NCI-H226 (cell line): ENCODE measurements at regions not wholly inside any gene's neighbourhood (a gene's known extent, or its start where the extent isn't known, plus 50 kb on each side); places are given as distances from the start of the nearest gene placed in this dataset.
A peak's percentile ranks its signal among the peaks of the same experiment; 100 is the strongest.
"Not testable (repeated sequence)": the region's sequence is repeated elsewhere in the genome, so short reads cannot be mapped to it uniquely, and the experiment has no call there.

Experiments used
- DNase-seq: peaks from one replicate; pipeline ENCODE4 v3.0.0-alpha.2; 2015

- DNase-seq = peak; percentile 54
Measured at GRCh38 chr3:104437891-104438290, 928.8 kb upstream of the ALCAM start.

- no peak for DNase-seq
Measured at GRCh38 chr3:104438706-104439105, 928.0 kb upstream of the ALCAM start.

GRCh38 chr3:104445252-104445919 lies 921.3 kb upstream of the ALCAM start:
- DNase-seq = not testable (repeated sequence)

GRCh38 chr3:104447681-104448080 lies 919.0 kb upstream of the ALCAM start:
- DNase-seq = peak; percentile 34

GRCh38 chr3:104452697-104453096 lies 914.0 kb upstream of the ALCAM start:
- DNase-seq = no peak

- DNase-seq = no peak
Measured at GRCh38 chr3:104458657-104459056, 908.1 kb upstream of the ALCAM start.

GRCh38 chr3:104460477-104461406 lies 906.0 kb upstream of the ALCAM start:
- peak; percentile 35 for DNase-seq

- DNase-seq = no peak
Measured at GRCh38 chr3:104461431-104461830, 905.3 kb upstream of the ALCAM start.

- DNase-seq = no peak
Measured at GRCh38 chr3:104472221-104472620, 894.5 kb upstream of the ALCAM start.

GRCh38 chr3:104474011-104474410 lies 892.7 kb upstream of the ALCAM start:
- DNase-seq = no peak

GRCh38 chr3:104503022-104503421 lies 863.7 kb upstream of the ALCAM start:
- no peak for DNase-seq

GRCh38 chr3:104510131-104510849 lies 856.4 kb upstream of the ALCAM start:
- DNase-seq = peak; percentile 65

GRCh38 chr3:104514371-104514770 lies 852.3 kb upstream of the ALCAM start:
- no peak for DNase-seq

- no peak for DNase-seq
Measured at GRCh38 chr3:104514776-104515175, 851.9 kb upstream of the ALCAM start.

- no peak for DNase-seq
Measured at GRCh38 chr3:104519068-104519467, 847.6 kb upstream of the ALCAM start.

- no peak for DNase-seq
Measured at GRCh38 chr3:104519468-104520227, 847.1 kb upstream of the ALCAM start.

GRCh38 chr3:104520228-104520655 lies 846.5 kb upstream of the ALCAM start:
- DNase-seq = no peak

- DNase-seq = no peak
Measured at GRCh38 chr3:104521606-104522336, 844.9 kb upstream of the ALCAM start.

GRCh38 chr3:104523136-104523535 lies 843.6 kb upstream of the ALCAM start:
- DNase-seq = no peak

- DNase-seq = no peak
Measured at GRCh38 chr3:104526901-104527401, 839.8 kb upstream of the ALCAM start.

- DNase-seq = no peak
Measured at GRCh38 chr3:104530934-104531333, 835.8 kb upstream of the ALCAM start.

- no peak for DNase-seq
Measured at GRCh38 chr3:104536715-104537114, 830.0 kb upstream of the ALCAM start.
